ENCODE measurements at regions not wholly inside any gene's neighbourhood (a gene's known extent, or its start where the extent isn't known, plus 50 kb on each side); places are given as distances from the start of the nearest gene placed in this dataset.

DNA sequence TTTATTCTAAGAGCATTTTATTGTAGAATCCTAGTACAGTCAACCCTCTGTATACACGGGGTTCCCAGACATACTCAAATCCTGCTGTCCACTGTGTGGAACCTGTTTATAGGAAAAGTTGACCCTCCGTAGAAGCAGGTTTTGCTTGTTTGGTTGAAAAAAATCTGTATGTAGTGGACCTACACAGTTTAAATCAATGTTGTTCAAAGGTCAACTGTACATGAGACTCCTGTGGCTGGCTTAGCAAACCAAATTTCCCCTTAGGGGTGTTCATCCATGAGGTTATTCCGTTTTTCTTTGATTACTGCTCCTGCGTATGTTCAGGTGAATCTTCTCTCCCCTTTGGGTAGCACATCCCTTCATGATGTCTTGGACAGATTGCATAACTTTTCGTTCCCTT, 387.0 kb upstream of the ZFP64 start:
- TF ChIP-seq CTCF (IDR thresholded peaks at IDR 0.05) = no peak
- TF ChIP-seq EZH2 (IDR thresholded peaks at IDR 0.05; ENCODE audit: borderline replicate concordance, insufficient read depth, low read depth, low read length, poor library complexity, severe bottlenecking) = no peak
